Activated naive CD8-positive, alpha-beta T cell treated with anti-CD3 and anti-CD28 coated beads, Interleukin-2, amount 50 U/mL, for 24 hours (primary cell): ENCODE measurements at regions not wholly inside any gene's neighbourhood (a gene's known extent, or its start where the extent isn't known, plus 50 kb on each side); places are given as distances from the start of the nearest gene placed in this dataset.

ENCODE experiments used
- ATAC-seq: fragments of 150-1000 bp; cut with Tn5 transposase; one replicate; pipeline ENCODE4 v1.10.0; 2021
- DNase-seq: peaks from one replicate; pipeline ENCODE4 v3.0.0; 2021
- H3K27ac Mint-ChIP-seq: one replicate; pipeline ENCODE4 v1.8.0; 2021; ENCODE audit warnings: mild to moderate bottlenecking, mixed read lengths
- H3K27me3 Mint-ChIP-seq: one replicate; pipeline ENCODE4 v1.8.0; 2021; ENCODE audit warnings: mixed read lengths
- H3K36me3 Mint-ChIP-seq: one replicate; pipeline ENCODE4 v1.8.0; 2021; ENCODE audit warnings: low read depth, mixed read lengths
- H3K4me1 Mint-ChIP-seq: one replicate; pipeline ENCODE4 v1.8.0; 2021; ENCODE audit warnings: mixed read lengths
- H3K4me3 Mint-ChIP-seq: one replicate; pipeline ENCODE4 v1.8.0; 2021; ENCODE audit warnings: mild to moderate bottlenecking, moderate library complexity, mixed read lengths
- H3K9me3 Mint-ChIP-seq: one replicate; pipeline ENCODE4 v1.8.0; 2021; ENCODE audit warnings: mixed read lengths

GRCh38 chr1:208366559-208366958 is 122.4 kb upstream of the PLXNA2 start:
- H3K4me1 Mint-ChIP-seq = no peaks in the 10 kb centered on the region
- no peaks in the 10 kb centered on the region for H3K36me3 Mint-ChIP-seq
- H3K27ac Mint-ChIP-seq = no peak overlapping the region
- no peak overlapping the region for H3K4me3 Mint-ChIP-seq
- DNase-seq (no peak), ATAC-seq (no peak)
- peaks cover 7% of the 10 kb centered on the region for H3K27me3 Mint-ChIP-seq
- no peaks in the 10 kb centered on the region for H3K9me3 Mint-ChIP-seq

DNA sequence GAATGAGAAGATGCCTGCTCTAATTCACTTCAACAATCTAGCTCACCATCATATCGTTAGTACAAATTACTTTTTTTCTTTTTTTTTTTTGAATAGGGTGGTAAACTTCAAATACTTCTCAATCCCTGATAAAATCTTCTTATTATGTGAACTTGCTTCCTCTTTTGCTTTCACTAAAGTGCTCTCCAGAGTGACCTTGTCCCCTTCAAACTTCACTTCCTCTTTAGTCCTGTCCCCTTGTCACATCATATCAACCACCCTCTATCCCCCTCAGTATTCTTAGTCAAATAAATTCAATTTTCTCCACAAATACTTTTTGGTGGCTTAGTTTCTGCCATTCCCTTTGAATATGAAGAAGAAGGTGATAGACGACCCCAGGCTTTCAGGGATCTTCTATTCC is 124.9 kb upstream of the PLXNA2 start:
- Mint-ChIP-seq H3K27me3 (no peaks in the 10 kb centered on the region), H3K9me3 (no peaks in the 10 kb centered on the region), H3K4me3 (no peak overlapping the region), H3K36me3 (no peaks in the 10 kb centered on the region), H3K27ac (no peak overlapping the region), H3K4me1 (no peaks in the 10 kb centered on the region)
- ATAC-seq (no peak), DNase-seq (no peak)

DNA sequence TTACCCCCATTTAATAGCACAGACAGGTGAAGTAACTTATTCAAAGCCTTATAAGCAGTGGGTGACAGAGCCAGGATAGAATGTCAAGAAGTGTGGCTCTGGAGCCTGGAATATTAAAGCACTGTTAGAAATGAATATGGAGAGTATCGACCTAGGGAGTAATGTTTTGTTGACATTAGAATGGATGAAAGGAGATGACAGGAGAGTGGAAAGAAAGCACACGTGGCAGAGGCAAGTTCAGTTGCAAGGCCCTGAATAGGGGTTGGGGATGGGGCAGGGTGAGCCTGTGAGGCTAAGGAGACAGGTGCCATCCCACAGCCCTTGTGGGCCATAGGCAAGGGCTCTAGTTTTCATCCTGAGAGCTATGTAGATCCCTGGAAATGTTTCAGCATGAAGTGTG is 125.5 kb upstream of the PLXNA2 start:
- Mint-ChIP-seq H3K4me1 (no peaks in the 10 kb centered on the region), H3K36me3 (no peaks in the 10 kb centered on the region), H3K27me3 (no peaks in the 10 kb centered on the region), H3K27ac (no peak overlapping the region), H3K9me3 (no peaks in the 10 kb centered on the region), H3K4me3 (no peak overlapping the region)
- ATAC-seq = no peak
- DNase-seq = no peak

DNA sequence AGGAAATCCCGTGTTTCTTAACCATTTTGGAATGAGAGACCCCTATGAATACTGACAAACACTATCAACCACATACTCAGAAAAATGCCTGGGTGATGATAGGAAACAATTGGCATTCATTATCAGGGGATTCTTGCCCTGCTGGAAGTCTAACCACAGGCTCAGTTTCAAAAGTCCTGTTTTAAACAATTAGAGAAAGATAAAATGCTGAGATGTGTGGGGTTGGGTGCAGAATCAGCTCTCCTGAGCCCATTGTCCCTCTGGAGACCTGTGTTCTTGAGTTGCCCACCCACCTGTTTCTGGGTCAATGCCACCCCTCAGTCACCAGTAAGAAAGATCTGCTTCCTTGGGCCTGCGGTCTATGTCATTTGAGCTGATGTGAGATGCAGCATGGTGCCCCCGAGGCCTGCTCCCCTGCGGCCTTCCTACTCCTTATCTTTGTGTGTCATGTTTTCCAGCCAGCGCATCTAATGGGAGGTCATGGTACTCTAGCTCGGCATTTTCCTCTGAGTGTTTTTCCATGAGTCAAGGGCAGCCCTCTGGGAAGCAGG is 130.3 kb upstream of the PLXNA2 start:
- no peaks in the 10 kb centered on the region for H3K27me3 Mint-ChIP-seq
- DNase-seq = no peak

DNA sequence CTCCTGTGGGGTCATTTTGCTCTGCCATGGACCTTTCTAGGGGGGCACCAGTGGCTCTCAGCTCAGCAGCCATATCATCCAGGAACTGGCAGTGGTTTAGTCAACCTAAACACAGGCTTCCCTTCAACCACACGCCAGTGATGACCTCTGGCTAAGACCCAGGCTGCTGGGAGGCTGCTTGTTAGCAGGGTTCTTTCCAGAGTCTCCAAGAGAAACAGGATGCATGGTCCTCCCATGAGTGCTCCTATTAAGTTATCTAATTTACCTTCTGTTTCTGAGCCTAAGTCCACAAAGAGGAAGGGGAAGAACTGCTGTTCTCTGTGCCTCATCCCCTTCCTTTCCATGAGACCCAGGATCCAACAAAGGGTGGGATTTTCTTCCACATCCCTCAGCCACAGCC is 137.3 kb upstream of the PLXNA2 start:
- no peaks in the 10 kb centered on the region for H3K27me3 Mint-ChIP-seq
- H3K27ac Mint-ChIP-seq = no peak overlapping the region

More for the DNA sequence above, 130.3 kb upstream of the PLXNA2 start:
- Mint-ChIP-seq H3K4me1 (no peaks in the 10 kb centered on the region), H3K4me3 (no peak overlapping the region), H3K9me3 (no peaks in the 10 kb centered on the region), H3K27ac (no peak overlapping the region), H3K36me3 (no peaks in the 10 kb centered on the region)
- ATAC-seq = no peak

GRCh38 chr1:208387908-208388811 is 144.0 kb upstream of the PLXNA2 start:
- Mint-ChIP-seq H3K27ac (no peak overlapping the region), H3K27me3 (peaks cover 8% of the 10 kb centered on the region), H3K4me1 (no peaks in the 10 kb centered on the region), H3K9me3 (no peaks in the 10 kb centered on the region), H3K4me3 (no peak overlapping the region), H3K36me3 (no peaks in the 10 kb centered on the region)
- no peak for ATAC-seq
- DNase-seq = no peak

More for the DNA sequence above, 137.3 kb upstream of the PLXNA2 start:
- no peak for ATAC-seq
- Mint-ChIP-seq H3K36me3 (no peaks in the 10 kb centered on the region), H3K4me1 (no peaks in the 10 kb centered on the region), H3K4me3 (no peak overlapping the region), H3K9me3 (no peaks in the 10 kb centered on the region)
- DNase-seq = no peak

DNA sequence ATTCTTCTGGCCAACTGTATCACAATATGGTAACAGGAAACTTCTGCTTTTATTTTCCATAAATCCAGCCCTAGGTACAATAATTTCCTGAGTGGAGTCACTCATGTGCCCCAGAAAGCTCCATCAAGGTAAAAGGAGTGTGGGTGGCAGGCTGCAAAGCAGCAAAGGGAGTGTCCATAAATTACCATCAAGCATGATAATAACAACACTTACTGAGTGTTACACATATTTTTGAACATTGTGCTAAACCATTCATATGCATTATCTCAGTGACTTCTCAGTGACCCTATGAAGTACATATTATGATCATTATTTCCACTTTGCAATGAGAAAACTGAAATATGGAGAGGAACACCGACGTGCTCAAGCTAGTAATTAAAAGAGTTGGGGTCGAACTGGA is 149.2 kb upstream of the PLXNA2 start:
- peaks cover 8% of the 10 kb centered on the region for H3K27me3 Mint-ChIP-seq
- H3K4me3 Mint-ChIP-seq = no peak overlapping the region
- H3K27ac Mint-ChIP-seq = no peak overlapping the region
- H3K36me3 Mint-ChIP-seq = no peaks in the 10 kb centered on the region
- no peaks in the 10 kb centered on the region for H3K4me1 Mint-ChIP-seq
- DNase-seq = no peak
- no peaks in the 10 kb centered on the region for H3K9me3 Mint-ChIP-seq
- ATAC-seq = no peak

DNA sequence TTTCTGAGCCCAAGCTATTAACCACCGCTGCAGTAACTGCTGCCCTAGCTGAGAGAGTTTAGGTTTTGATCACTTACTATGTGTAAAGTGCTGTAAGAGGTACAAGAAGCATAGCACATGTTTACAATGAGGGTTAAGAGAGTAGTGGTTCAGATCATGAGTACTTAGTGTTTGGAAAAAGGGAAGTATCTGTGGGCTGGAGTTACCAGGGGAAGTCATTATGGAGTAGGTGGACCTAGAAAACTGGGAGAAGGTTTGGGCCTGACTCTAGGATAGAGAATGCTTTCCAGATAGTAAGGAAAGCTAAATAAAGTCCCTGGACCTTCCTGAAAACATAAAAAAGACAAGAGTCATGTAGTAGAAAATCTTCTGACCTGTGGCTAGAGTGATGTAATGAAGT is 149.6 kb upstream of the PLXNA2 start:
- H3K4me3 Mint-ChIP-seq = no peak overlapping the region
- DNase-seq = no peak
- no peaks in the 10 kb centered on the region for H3K9me3 Mint-ChIP-seq
- peaks cover 9% of the 10 kb centered on the region for H3K27me3 Mint-ChIP-seq
- no peak for ATAC-seq
- H3K4me1 Mint-ChIP-seq = no peaks in the 10 kb centered on the region
- no peak overlapping the region for H3K27ac Mint-ChIP-seq
- H3K36me3 Mint-ChIP-seq = no peaks in the 10 kb centered on the region

GRCh38 chr1:208397286-208397685 is 153.1 kb upstream of the PLXNA2 start:
- ATAC-seq = no peak
- H3K4me1 Mint-ChIP-seq = no peaks in the 10 kb centered on the region

GRCh38 chr1:208405014-208405413 is 160.8 kb upstream of the PLXNA2 start:
- Mint-ChIP-seq H3K4me3 (no peak overlapping the region), H3K4me1 (no peaks in the 10 kb centered on the region), H3K9me3 (no peaks in the 10 kb centered on the region), H3K36me3 (no peaks in the 10 kb centered on the region), H3K27ac (no peak overlapping the region), H3K27me3 (no peaks in the 10 kb centered on the region)
- ATAC-seq (no peak), DNase-seq (no peak)

More at GRCh38 chr1:208397286-208397685, 153.1 kb upstream of the PLXNA2 start:
- Mint-ChIP-seq H3K27ac (no peak overlapping the region), H3K4me3 (no peak overlapping the region), H3K9me3 (no peaks in the 10 kb centered on the region), H3K36me3 (no peaks in the 10 kb centered on the region), H3K27me3 (peaks cover 7% of the 10 kb centered on the region)
- no peak for DNase-seq

GRCh38 chr1:208409176-208409575 is 165.0 kb upstream of the PLXNA2 start:
- ATAC-seq = no peak
- H3K9me3 Mint-ChIP-seq = no peaks in the 10 kb centered on the region
- H3K27me3 Mint-ChIP-seq = no peaks in the 10 kb centered on the region
- H3K27ac Mint-ChIP-seq = no peak overlapping the region
- no peak overlapping the region for H3K4me3 Mint-ChIP-seq
- no peak for DNase-seq
- no peaks in the 10 kb centered on the region for H3K36me3 Mint-ChIP-seq
- no peaks in the 10 kb centered on the region for H3K4me1 Mint-ChIP-seq

GRCh38 chr1:208410409-208410808 is 166.2 kb upstream of the PLXNA2 start:
- H3K36me3 Mint-ChIP-seq = no peaks in the 10 kb centered on the region
- DNase-seq (no peak), ATAC-seq (no peak)
- no peaks in the 10 kb centered on the region for H3K9me3 Mint-ChIP-seq
- no peaks in the 10 kb centered on the region for H3K4me1 Mint-ChIP-seq
- no peak overlapping the region for H3K27ac Mint-ChIP-seq
- H3K27me3 Mint-ChIP-seq = no peaks in the 10 kb centered on the region
- H3K4me3 Mint-ChIP-seq = no peak overlapping the region

- ATAC-seq = no peak
- Mint-ChIP-seq H3K27me3 (no peaks in the 10 kb centered on the region), H3K9me3 (no peaks in the 10 kb centered on the region), H3K4me3 (no peak overlapping the region), H3K4me1 (no peaks in the 10 kb centered on the region), H3K27ac (no peak overlapping the region), H3K36me3 (no peaks in the 10 kb centered on the region)
- no peak for DNase-seq
Measured at GRCh38 chr1:208413006-208413405, 168.8 kb upstream of the PLXNA2 start.

DNA sequence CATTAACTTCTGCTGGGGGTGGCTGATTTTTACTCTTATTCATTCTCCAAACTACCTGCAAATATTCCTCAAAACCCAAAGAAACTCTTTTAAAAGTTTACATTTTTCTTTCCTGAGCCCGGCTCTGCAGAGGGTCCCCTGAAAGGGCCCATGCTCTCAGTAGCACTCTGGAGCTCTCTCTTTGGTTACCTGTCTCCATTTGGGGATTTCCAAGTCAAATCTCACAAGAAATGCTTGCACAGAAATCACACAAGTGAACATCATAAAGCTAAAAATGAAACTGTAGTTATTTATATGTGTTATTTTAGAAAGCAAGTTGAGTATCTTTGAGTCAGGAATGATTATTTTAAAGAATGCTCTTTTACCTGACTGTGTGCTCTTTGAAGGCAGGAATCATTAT is 174.5 kb upstream of the PLXNA2 start:
- H3K4me3 Mint-ChIP-seq = no peak overlapping the region
- no peaks in the 10 kb centered on the region for H3K4me1 Mint-ChIP-seq
- DNase-seq (no peak), ATAC-seq (no peak)
- H3K27ac Mint-ChIP-seq = no peak overlapping the region
- no peaks in the 10 kb centered on the region for H3K36me3 Mint-ChIP-seq
- H3K9me3 Mint-ChIP-seq = no peaks in the 10 kb centered on the region
- no peaks in the 10 kb centered on the region for H3K27me3 Mint-ChIP-seq

- Mint-ChIP-seq H3K36me3 (no peaks in the 10 kb centered on the region), H3K9me3 (no peaks in the 10 kb centered on the region), H3K4me1 (no peaks in the 10 kb centered on the region), H3K4me3 (no peak overlapping the region), H3K27ac (no peak overlapping the region), H3K27me3 (no peaks in the 10 kb centered on the region)
- DNase-seq = no peak
- ATAC-seq = no peak
Measured at GRCh38 chr1:208419746-208420420, 175.7 kb upstream of the PLXNA2 start.
